Daoy (cell line): ENCODE measurements at regions not wholly inside any gene's neighbourhood (a gene's known extent, or its start where the extent isn't known, plus 50 kb on each side); places are given as distances from the start of the nearest gene placed in this dataset.

Source experiments
- DNase-seq: peaks from one replicate; pipeline ENCODE4 v3.0.0-alpha.2; 2015; ENCODE audit warnings: low read depth

DNA sequence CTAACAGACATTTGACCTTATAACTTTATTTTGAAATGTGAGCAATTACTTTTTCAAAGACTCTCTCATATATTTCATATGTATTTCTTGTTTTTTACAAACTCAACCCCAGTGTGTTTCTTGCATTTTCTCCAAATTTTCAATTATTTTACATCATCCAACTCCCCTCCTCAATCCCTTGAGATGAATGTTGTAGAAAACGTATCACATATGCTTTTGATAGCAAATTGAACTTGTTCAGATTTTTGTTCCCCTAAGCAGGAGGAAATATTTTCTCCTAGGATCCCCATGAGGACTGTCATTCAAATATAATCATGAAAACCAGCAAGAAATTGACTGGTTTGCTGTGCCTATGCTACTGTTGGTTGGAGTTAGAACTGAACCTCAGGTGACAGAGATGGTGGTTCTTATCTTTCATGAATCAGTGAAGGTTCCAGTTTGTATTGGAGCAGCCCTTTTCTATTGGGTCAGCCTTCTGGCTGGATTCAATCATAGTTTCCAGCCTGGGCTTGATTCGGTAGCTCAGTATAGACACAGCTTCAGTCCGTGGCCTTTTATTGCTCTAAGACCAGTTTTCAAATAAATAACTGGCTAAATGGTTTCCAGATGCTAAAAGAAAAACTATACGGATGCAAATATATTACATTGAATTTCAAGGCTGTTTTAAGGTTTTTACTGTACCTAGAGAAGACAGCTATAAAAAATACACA is 591.0 kb downstream of the EPHA4 start:
- DNase-seq = no peak

DNA sequence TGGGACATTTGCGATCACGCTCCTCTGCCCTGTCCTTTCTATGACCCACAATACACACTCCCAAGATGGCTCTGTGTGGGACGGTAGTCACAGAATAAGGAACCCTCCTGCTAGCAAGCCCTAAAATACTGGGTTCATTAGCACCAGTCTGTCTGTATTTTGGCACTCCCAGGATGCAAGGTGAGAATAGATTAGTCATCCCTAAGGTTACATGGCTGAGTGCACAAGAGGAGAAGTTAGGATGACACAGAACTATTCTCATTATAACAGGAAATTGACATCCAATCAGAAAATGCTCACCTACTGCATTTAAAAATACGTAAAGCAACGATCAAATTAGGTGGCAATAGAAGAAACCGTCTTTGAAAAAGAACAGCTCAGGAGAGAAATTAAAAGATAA is 590.2 kb downstream of the EPHA4 start:
- DNase-seq = peak; percentile 11

DNA sequence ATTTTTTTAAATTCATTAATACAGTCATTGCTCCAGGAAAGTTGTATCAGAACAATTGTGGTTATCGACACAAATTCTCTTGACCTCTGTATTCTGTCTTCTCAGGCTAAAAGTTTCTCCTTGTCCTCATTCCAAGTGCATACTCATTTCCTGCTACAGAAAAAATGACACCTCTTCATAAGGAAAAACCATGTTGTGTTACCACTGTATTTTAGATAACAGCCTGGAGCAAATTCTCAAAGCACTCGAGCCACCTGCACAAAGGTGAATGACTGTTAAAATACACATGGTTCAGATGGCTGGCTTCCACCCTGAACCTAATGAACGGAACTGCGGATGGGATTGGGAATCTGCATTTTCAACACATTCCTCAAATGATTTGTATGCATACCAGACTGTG is 586.5 kb downstream of the EPHA4 start:
- no peak for DNase-seq

DNA sequence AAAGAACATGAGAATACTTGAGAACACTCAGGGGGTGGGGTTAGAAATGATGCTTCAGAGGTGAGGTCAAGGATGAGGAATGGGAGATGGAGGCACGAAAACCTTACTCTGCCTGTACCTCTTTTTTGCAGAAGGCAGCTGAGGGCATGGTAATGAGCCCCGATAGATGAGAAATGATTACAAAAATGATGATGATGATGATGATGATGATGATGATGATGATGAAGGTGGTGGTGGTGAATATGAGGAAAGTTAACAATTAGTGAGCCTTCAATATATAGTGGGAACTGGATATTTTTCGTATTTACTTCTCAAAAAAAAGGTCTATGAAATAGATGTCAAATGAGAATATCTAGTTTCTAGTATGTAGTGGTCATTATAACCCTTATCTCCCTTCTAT is 584.3 kb downstream of the EPHA4 start:
- DNase-seq = no peak

DNA sequence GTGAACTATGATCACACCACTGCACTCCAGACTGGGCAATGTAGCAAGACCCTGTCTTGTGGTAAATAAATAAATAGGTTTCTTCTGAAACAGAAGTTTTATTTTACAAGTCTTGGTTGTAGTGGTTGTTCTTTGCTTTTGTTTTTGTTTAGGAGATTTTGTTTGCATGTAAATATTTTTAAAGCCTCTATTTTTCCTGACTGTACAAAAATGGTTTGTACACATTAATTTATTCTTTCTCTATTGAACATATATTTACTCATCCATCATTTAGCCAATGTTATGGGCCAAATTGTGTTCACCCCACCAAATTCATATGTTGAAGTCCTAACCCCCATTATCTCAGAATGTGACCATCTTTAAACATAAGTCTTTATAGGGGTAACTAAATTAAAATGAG is 580.1 kb downstream of the EPHA4 start:
- no peak for DNase-seq

DNA sequence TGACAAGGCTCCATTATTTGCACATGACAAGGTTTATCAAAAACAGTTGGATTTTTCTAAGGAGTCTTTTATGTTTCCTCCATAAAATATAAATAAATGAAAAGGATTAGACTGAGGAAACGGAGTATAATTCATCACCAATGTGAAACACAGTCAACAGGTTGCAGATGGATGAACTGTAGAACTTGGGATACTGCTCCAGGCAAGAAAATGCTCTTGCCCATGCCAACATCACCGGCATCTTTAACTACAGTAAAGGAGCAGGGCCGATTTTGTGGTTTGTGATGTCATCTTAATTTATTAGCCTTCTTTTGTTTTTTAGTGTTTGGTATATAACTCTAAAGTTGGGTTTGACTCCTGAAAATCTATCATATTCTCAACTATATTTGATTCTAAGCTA is 577.3 kb downstream of the EPHA4 start:
- DNase-seq = no peak

DNA sequence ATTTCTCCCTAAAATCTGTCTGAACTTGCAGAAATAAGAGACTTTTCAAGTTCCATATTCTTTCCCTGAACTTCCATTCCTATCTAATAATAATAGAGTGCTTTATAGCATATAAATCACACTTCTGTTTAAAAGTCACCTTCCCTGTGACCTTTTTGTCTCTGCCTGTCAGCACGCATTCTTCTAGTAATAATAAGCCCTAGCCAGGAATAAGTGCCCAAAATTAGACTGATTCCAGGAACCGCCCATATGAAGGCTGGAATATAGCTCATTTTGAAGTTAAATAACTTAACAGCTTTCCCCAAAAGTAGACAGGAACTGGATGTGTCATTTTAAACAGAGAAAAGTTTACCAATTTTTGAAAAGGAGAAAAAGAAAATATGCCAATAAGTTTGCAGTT is 576.5 kb downstream of the EPHA4 start:
- DNase-seq = no peak

DNA sequence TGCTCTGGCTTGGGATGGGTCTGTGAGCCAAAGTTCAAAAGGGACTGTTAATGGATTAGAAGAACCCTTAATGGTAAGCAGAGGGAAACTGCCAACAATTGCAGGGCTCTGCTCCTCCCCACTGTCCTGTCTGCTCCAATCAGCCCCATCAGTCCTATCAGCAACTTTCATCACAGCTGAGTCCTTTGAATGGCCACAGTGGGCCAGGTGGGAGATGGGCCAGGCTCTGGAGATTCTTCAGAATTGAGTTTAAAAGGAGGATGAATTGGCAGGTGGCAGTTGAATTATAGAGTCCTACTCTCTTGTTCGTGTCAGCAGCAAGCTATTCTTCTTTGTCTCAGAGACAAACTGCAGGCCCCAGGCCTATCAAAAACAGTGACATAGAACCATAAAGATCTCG is 573.9 kb downstream of the EPHA4 start:
- DNase-seq = no peak

DNA sequence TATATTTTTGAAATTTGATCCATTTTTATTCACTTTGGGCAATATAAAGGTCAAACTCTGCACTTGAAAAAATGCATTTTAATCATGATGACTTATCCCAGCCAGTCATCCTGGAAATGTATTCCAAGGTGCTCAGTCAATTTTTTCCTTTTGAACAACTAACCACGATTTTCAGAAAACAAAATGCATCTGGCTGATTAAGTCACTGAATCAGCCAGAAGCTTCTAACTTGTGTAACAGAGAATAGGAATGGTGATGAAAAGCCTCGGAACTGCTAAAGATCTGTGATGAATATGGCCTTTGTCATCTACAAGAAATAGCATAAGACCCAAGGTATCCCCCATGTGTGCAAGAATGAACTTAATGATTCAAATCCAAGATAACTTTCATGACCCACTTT is 572.7 kb downstream of the EPHA4 start:
- no peak for DNase-seq

DNA sequence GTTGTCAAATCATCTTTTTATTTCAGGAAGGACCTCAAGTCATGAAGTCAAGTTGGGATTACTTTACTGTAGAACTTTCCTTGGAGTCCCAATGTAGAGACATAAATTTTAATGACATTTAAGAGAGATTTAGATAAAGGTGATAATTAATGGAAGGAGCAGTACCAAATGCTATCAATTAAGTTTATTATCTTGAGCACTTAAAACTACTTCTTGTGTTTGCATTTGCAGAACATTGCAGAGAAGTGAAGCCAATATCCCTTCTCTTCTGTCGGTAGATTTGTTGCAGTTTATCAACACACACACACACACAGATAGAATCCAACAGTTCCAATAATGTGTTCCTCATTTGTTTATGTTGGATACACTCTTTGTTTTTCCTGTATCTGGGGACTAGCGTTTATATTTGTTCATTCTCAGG is 570.7 kb downstream of the EPHA4 start:
- no peak for DNase-seq

DNA sequence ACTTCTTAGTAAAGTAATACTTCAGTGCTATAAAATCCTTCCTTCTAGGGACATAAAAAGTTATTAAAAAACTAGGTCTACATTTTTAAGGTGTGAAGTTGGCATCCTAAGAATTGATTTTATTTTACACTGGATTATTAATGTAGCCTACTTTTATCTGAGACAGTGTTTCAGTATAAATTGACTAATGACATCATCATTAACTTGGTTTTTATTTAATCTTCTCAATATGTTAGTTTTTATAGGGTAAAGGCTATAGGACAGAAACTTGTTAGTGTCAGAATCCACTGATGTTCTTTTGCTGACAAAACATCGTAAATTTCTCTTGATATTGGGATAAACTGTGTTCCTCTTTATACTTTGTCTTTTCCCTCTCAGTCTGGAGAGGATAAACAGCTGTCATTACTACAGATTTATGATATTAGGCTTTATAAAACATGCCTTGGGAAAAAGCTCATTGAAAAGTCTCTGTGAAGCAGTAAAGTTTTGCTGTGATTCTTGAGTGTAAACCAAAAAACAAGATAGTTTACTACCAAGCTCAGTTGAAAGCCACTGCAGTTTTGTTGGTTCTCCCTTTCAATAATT is 569.9 kb downstream of the EPHA4 start:
- DNase-seq = no peak

DNA sequence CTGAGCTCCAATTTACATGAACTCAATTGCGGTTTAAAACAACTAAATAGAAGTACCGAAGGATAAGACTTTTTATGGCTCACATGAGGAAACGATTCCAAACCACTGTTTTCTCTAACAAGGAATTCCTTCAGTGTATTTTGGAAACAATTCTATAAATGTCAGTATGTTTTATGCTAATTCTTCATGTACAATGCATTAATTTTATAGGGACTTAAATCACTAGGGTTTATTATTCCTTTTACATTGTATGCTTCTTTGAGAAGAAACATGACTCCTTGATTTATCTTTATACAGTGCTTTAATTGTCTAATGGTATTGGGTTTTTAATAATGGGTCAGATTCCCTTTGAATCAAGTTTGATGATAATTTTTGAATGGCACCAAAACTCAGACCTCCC is 566.8 kb downstream of the EPHA4 start:
- no peak for DNase-seq

DNA sequence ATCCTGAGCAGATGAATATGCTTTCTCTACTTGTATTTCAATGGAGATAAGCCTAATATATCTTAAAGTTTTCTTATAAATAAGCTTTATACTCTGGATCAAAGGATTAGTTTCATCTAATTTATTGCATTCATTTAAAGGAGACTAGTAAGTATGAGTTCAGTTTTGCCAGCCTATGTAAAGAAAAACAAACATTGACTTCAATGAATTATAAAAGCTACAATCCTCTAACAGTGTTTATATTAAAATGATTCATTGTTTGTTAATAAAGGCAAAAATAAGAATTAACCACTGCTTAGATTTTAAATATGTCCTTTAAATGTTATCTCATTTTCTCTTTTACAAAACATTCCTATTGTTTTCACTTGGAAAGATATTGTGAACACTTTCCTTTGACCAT is 566.0 kb downstream of the EPHA4 start:
- no peak for DNase-seq

DNA sequence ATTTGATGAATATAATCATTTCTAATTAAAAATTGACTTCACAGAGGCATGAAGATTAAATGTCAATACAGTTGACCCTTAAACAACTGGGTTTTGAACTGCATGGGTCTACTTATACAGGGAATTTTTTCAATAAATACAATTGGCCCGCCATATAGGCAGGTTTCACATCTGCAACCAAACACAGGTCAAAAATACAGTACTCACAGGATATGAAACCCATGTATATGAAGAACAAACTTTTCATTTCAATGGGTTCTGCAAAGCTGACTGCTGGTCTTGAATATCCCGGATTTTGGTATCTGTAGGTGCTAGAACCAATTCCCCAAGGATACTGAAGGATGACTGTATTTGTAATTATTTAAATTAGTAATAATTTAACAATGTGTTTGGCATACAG is 555.6 kb downstream of the EPHA4 start:
- DNase-seq = no peak

DNA sequence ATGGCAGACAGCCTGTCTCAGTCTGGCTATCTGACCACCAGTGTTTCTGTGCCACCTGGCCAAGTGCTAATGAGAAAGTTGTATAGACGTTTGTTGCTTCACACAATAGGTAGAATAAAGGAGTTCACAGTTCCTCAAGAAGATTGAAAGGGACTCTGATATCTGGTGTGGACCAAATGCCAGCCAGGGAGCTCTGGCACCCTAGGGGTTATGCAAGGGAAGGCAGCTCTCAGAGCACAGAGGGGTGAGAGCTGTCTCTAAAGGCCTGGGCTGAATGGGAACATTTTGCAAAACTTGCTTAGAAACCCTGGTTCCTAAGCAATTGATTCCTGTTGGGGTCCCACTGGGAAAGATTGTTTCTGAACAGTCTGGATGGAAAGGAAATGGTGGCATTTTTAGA is 553.8 kb downstream of the EPHA4 start:
- no peak for DNase-seq

DNA sequence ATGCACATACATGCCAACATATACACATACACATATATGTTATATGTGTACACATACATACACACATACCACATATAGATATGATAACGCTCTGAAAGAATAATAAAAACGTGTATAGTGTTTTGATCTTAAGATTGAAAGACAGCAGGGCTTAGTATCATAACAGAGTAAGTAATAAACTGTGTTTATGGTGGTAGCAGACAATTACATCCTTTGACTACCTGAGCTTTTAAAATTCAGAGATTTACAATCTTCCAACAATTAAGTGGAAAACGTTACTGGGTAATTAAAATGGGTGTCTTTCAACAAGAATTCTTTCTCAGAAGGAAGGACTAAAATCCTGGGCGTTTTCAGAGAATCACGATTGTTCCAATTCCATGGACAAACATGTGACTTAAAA is 552.4 kb downstream of the EPHA4 start:
- DNase-seq = no peak

DNA sequence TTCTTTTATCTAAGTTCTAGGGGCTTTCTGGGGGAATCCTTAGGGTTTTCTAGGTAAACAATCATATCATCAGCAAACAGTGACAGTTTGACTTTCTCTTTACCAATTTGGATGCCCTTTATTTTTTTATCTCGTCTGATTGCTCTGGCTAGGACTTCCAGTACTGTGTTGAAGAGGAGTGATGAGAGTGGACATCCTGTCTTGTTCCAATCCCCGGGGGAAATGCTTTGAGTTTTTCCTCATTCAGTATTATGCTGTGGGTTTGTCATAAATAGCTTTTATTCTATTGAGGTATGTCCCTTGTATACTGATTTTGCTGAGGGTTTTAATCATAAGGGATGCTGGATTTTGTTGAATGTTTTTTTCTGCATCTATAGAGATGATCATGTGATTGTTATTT is 549.5 kb downstream of the EPHA4 start:
- no peak for DNase-seq

DNA sequence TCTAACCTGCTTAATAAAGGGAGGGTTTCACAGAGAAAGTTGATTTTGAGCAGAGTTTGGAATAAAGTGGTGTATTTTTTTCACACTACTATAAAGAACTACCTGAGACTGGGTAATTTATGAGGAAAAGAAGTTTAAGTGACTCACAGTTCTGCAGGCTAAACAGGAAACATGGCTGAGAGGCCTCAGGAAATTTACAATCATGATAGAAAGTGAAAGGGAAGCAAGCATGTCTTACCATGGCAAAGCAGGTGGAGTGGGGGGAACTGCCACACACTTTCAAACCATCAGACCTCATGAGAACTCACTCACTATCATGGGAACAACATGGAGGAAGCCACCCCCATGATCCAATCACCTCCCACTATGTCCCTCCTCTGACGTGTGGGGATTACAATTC is 546.7 kb downstream of the EPHA4 start:
- DNase-seq = peak; percentile 15

DNA sequence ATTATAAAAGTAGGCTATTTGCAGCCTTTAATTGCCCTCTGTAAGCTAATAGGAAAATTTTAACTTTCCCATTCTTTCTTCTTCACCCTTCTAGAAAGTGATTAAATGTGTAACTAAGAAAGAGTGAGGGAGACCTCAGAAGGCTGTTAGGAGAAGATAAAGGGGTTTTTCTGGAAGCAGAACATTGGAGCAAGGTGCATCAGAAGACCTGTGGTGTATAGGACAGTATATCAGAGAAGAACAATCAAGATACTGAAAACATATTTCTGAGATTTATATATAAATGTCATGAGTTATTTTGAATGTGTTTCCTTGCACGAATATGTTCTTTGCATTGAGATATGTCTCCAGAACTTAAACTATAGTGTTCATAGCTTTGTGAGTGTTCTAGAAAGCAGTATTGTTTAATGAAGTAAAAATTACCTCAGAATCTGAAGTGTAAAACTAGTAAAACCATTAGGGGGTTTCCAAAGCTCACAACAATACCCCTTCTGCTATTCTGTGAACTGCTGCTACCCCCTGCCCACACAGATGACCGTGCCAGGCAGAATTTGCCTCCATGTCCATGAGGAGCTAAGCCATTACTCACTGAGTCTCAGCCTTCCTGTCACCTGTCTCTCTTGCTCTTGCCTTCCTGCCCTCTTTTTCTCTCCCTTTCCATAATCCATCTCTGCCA is 537.9 kb downstream of the EPHA4 start:
- no peak for DNase-seq

DNA sequence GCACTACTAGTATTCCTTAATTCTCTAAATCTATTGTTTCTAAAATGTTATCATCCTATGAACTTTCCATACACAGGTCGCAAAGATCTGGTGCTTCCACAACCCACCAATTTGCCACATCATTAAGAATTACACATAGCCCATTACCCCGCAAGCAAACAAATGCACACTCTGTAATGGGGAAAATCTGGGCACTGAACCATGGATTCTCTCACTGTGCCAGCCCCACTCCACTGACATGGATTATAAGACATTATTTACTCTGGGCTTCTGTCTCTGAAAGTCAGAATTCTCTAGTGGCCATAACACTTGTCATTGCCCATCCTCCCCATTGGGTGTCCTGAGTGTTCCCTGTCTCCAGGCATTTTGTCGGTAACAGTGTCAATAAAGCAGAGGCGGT is 537.1 kb downstream of the EPHA4 start:
- no peak for DNase-seq

DNA sequence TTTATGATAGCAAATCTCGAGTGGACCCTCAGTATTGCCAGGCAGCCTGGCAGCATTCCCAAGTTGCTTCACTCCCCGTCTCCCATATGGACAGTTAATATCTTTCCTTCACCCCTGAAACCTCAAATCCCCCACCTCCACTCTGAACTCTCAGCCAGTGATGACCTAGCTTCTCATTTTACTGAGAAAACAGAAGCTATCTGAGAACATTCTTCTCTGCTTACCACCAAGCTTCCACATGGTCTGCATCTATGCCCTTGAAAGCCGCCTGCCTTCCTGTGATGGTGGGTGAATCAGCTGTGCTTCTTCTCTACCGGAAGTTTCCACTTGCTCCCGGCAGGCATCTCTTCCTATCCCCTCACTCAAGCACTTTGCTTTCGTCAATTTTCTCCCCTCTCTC is 529.2 kb downstream of the EPHA4 start:
- DNase-seq = peak; percentile 49

DNA sequence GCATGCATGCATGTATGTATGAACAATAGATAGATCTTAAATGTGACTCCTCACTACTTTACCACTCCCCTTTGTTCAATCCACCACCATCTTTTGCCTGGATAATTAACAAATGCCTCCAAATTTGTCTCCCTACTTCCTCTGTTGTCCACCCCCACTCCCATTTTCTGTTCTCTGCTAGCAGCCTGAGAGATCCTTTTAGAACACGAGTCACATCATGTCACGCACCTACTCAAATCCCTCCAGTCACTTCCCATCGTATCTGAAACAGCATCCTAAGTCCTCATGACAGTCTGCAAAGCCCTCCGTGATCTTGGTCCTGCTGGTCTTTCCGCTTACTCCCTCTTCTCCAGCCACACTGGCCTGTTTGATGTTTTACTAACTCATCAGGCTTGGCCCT is 527.3 kb downstream of the EPHA4 start:
- DNase-seq = no peak

DNA sequence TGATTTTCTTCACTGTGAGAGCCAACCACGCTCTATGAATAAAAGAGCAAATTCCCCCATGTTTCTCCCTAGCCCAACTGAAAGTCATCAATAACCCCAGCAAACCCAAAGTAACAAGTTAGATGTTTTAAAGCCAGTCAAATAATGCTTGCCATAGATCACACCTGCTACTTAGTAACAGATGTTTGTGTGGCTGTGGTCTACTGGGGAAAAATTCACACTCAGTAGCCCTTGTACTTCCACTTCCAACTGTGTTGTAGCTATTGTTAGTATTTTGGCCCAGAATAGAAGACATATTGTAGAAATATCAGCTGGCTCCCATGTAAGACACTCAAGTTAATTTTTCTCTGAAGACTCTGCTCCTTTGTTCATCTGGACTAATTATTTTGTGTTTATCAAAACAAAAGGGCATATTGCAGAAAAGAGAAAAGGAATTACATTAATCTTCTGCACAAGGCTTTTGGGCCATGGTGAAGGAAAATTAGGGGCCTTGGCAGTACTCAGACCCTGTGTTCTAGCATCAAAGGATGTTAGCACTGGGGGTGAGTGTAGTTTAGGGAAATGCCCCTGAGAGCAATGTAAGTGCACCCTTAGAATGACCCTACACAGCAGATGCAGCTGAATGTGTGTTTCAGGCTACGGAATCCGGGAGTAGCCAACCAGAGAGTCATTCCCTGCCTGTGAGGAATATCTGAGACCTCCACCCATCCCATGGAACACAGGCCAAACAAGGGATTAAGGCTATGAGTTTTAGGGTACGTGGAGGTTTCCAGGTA is 521.9 kb downstream of the EPHA4 start:
- no peak for DNase-seq
